ENCODE measurements at regions not wholly inside any gene's neighbourhood (a gene's known extent, or its start where the extent isn't known, plus 50 kb on each side); places are given as distances from the start of the nearest gene placed in this dataset.

GRCh38 chr4:126004941-126005340 lies 690.2 kb downstream of the FAT4 start:
- TF ChIP-seq GATA3 (IDR thresholded peaks at IDR 0.05; ENCODE audit: low read depth, low read length) (no peak), GATA2 (IDR thresholded peaks at IDR 0.05; ENCODE audit: low read depth, low read length) (no peak)

Measured in SH-SY5Y (cell line).